ENCODE measurements at regions not wholly inside any gene's neighbourhood (a gene's known extent, or its start where the extent isn't known, plus 50 kb on each side); places are given as distances from the start of the nearest gene placed in this dataset.

- no peak for TF ChIP-seq CTCF (optimal IDR thresholded peaks at IDR 0.05 in 1 of 3, IDR thresholded peaks at IDR 0.05 in 1 of 3, conservative IDR thresholded peaks at IDR 0.05 in 1 of 3; ENCODE audit: extremely low read depth in 1 of 3, insufficient read depth in 2 of 3, low read length in 3 of 3)
- TF ChIP-seq EZH2 (IDR thresholded peaks at IDR 0.05; ENCODE audit: low read length), result no peak
These were observed 471.2 kb upstream of the ATXN7L3B start for GRCh38 chr12:74066476-74066875.

Measured in keratinocyte (primary cell).